ENCODE measurements at regions not wholly inside any gene's neighbourhood (a gene's known extent, or its start where the extent isn't known, plus 50 kb on each side); places are given as distances from the start of the nearest gene placed in this dataset.

- Histone ChIP-seq H3K9me3 (no peaks in the 10 kb centered on the region), H3K27ac (no peak overlapping the region), H3K4me1 (no peaks in the 10 kb centered on the region), H3K27me3 (ENCODE audit: insufficient read depth in 3 of 3, low read length in 2 of 3) (no peaks in the 10 kb centered on the region), H3K4me3 (no peak overlapping the region), H3K36me3 (ENCODE audit: insufficient read depth in 1 of 2, low read depth in 1 of 2) (no peaks in the 10 kb centered on the region)
- DNase-seq (no peak), ATAC-seq (no peak)
- TF ChIP-seq CTCF (IDR thresholded peaks at IDR 0.05), result no peak
- intact Hi-C loops (cut with DNase I), result no loop called here
Measured at GRCh38 chr9:82108941-82109340, 120.4 kb downstream of the SPATA31D1 start.

DNA sequence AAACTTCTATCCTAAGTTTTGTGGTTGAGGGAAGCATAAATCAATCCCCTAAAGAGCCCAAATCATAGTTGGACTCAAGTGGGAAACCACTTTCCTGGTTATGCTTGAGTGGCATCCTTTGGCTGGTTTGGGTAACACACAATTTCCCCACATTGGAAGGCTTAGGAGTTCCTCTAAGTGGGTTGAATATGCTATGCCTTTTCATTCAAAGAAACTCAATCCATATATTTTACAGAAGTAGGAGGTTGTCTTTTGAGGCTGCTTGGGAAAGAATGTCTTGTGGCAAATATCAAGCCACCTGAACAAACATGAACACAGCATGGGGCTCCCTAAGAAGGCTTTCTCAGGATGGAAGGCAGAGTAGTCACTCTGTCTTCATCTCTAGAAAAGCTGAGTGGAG, 121.1 kb downstream of the SPATA31D1 start:
- TF ChIP-seq CTCF (IDR thresholded peaks at IDR 0.05), result no peak

DNA sequence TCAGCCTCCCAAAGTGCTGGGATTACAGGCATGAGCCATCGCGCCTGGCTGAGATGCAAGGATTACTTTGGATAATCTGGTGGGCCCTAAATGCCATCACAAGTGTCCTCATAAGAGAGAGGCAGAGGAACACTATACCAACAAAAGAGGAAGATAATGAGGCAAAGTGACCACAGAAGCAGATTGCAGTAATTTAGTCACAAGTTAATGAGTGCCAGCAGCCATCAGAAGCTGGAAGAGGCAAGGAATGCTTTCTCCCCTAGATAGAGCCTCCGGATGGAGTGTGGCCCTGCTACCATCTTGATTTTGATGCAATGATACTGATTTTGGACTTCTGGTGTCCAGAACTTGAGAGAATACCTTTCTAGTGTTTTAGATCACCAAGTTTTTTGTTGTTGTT, 122.3 kb downstream of the SPATA31D1 start:
- Histone ChIP-seq H3K9me3 (no peaks in the 10 kb centered on the region), H3K4me3 (no peak overlapping the region), H3K27me3 (ENCODE audit: insufficient read depth in 3 of 3, low read length in 2 of 3) (no peaks in the 10 kb centered on the region), H3K36me3 (ENCODE audit: insufficient read depth in 1 of 2, low read depth in 1 of 2) (no peaks in the 10 kb centered on the region), H3K27ac (no peak overlapping the region), H3K4me1 (no peaks in the 10 kb centered on the region)
- TF ChIP-seq CTCF (IDR thresholded peaks at IDR 0.05), result no peak
- intact Hi-C loops (cut with DNase I), result no loop called here
- 97 to 100% (median 100%) methylated on average over 3 of the region's 3 CpGs for WGBS, 3 donors
- ATAC-seq (no peak), DNase-seq (no peak)

More for the DNA sequence above, 121.1 kb downstream of the SPATA31D1 start:
- DNase-seq (no peak), ATAC-seq (no peak)
- Histone ChIP-seq H3K36me3 (ENCODE audit: insufficient read depth in 1 of 2, low read depth in 1 of 2) (no peaks in the 10 kb centered on the region), H3K4me3 (no peak overlapping the region), H3K9me3 (no peaks in the 10 kb centered on the region), H3K27me3 (ENCODE audit: insufficient read depth in 3 of 3, low read length in 2 of 3) (no peaks in the 10 kb centered on the region), H3K27ac (no peak overlapping the region), H3K4me1 (no peaks in the 10 kb centered on the region)
- intact Hi-C loops (cut with DNase I), result no loop called here

- ATAC-seq (no peak), DNase-seq (no peak)
- H3K9me3 ChIP-seq, result no peaks in the 10 kb centered on the region
- no peaks in the 10 kb centered on the region for H3K36me3 ChIP-seq (ENCODE audit: insufficient read depth in 1 of 2, low read depth in 1 of 2)
- H3K27me3 ChIP-seq (ENCODE audit: insufficient read depth in 3 of 3, low read length in 2 of 3), result no peaks in the 10 kb centered on the region
- WGBS, 3 donors, result 59 to 74% (median 66%) methylated on average over 1 of the region's 1 CpG
- no peak for TF ChIP-seq CTCF (IDR thresholded peaks at IDR 0.05)
- no peak overlapping the region for H3K4me3 ChIP-seq
- no peak overlapping the region for H3K27ac ChIP-seq
- H3K4me1 ChIP-seq, result peaks cover 9% of the 10 kb centered on the region
- intact Hi-C loops (cut with DNase I), result no loop called here
Measured at GRCh38 chr9:82115331-82115730, 126.8 kb downstream of the SPATA31D1 start.

- Histone ChIP-seq H3K27me3 (ENCODE audit: insufficient read depth in 3 of 3, low read length in 2 of 3) (no peaks in the 10 kb centered on the region), H3K27ac (no peak overlapping the region), H3K4me1 (peaks cover 9% of the 10 kb centered on the region), H3K4me3 (no peak overlapping the region), H3K36me3 (ENCODE audit: insufficient read depth in 1 of 2, low read depth in 1 of 2) (no peaks in the 10 kb centered on the region), H3K9me3 (no peaks in the 10 kb centered on the region)
- DNase-seq (no peak), ATAC-seq (no peak)
- 94 to 97% (median 96%) methylated on average over 4 of the region's 4 CpGs for WGBS, 3 donors
- no peak for TF ChIP-seq CTCF (IDR thresholded peaks at IDR 0.05)
- intact Hi-C loops (cut with DNase I), result no loop called here
Measured at GRCh38 chr9:82115900-82116299, 127.3 kb downstream of the SPATA31D1 start.

All from psoas muscle (tissue), 7 donors.